HUES64 (cell line): ENCODE measurements at regions not wholly inside any gene's neighbourhood (a gene's known extent, or its start where the extent isn't known, plus 50 kb on each side); places are given as distances from the start of the nearest gene placed in this dataset.

Experiments
- H3K27ac ChIP-seq: 2 replicates; pipeline ENCODE4 v1.7.0; 2013; ENCODE audit warnings: low read depth, low read length, inconsistent platforms
- H3K27me3 ChIP-seq: 2 replicates; pipeline ENCODE4 v1.6.1; 2013; ENCODE audit warnings: mild to moderate bottlenecking, low read length; ENCODE audit not compliant: insufficient read depth
- H3K36me3 ChIP-seq: 2 replicates; pipeline ENCODE4 v1.6.1; 2013; ENCODE audit warnings: mild to moderate bottlenecking, low read length; ENCODE audit not compliant: insufficient read depth
- H3K4me1 ChIP-seq: 2 replicates; pipeline ENCODE4 v1.6.1; 2013; ENCODE audit warnings: mild to moderate bottlenecking, low read length, moderate library complexity; ENCODE audit not compliant: insufficient read depth
- H3K4me3 ChIP-seq: 2 replicates; pipeline ENCODE4 v1.5.1; 2013; ENCODE audit warnings: mild to moderate bottlenecking, low read length, moderate library complexity
- H3K9ac ChIP-seq: 2 replicates; pipeline ENCODE4 v1.6.1; 2013; ENCODE audit warnings: mild to moderate bottlenecking, low read depth, low read length
- H3K9me3 ChIP-seq: 2 replicates; pipeline ENCODE4 v1.6.1; 2013; ENCODE audit warnings: low read depth, low read length; ENCODE audit not compliant: insufficient read depth
- WGBS: fragments of 150-250, 120-280 bp; methylation state at CpG from one replicate; pipeline ENCODE4 v1.1.7; 2013; ENCODE audit warnings: missing lambda C conversion rate; 5-methylcytosine and 5-hydroxymethylcytosine counted together

GRCh38 chr9:86459599-86460155 lies 105.5 kb upstream of the TUT7 start:
- 92% methylated on average over 3 of the region's 5 CpGs for WGBS
- no peak overlapping the region for H3K27ac ChIP-seq
- H3K9ac ChIP-seq, result no peak overlapping the region
- no peaks in the 10 kb centered on the region for H3K9me3 ChIP-seq
- H3K4me1 ChIP-seq, result no peaks in the 10 kb centered on the region; the same call in 1 of the 2 replicates
- H3K27me3 ChIP-seq, result no peaks in the 10 kb centered on the region
- H3K4me3 ChIP-seq, result no peak overlapping the region
- H3K36me3 ChIP-seq, result no peaks in the 10 kb centered on the region

DNA sequence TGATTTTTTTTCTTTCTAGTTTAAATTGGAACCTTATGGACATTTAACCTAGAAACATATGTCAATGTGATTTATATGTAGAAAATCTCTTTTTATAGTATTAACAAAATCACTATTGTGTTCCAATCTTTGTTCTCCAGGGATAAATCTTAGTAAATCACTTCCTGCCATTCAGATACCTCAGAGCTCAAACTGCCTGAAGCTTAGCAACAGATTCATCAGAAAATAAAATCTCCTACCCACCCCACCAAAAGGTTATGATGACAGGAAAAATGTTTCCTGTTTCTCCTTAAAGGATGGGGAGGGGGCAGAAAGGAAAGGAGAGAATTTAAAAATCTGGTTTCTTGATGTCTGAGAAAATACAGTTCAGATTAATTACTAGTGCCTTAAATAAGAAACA lies 105.0 kb upstream of the TUT7 start:
- Histone ChIP-seq H3K27me3 (no peaks in the 10 kb centered on the region), H3K4me1 (no peaks in the 10 kb centered on the region; the same call in 1 of the 2 replicates), H3K27ac (no peak overlapping the region), H3K4me3 (no peak overlapping the region), H3K9ac (no peak overlapping the region), H3K36me3 (no peaks in the 10 kb centered on the region), H3K9me3 (no peaks in the 10 kb centered on the region)

DNA sequence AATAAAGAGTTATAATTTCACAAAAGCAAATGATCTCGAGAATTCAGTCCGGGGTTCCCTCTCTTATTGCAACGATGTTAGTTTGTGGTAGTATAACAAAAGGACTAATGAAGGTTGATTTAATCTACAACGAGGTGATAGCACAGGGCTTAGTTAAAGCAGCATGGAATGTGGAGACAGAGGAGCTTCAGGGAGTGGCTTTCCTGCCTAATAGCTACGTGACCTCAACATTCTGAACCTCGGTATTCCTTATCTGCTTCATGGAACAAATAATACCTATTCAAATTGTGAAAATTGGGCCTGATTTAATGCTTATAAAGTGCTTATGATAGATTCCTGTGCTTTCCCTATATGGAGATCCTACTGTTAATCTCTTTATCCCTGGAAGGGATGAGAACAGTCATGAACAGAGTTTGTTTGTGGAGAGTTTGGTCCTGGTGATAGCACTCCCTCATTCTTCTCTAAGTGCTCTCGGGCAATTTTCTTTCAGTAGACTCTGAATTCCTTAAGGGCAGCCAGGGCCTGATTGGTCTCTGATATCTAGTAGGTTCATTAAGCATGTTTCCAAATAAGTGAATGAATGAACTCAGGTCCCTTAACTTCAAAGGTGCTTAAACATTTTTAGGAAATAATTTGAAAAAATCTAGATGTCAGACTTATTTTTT lies 104.1 kb upstream of the TUT7 start:
- Histone ChIP-seq H3K9ac (no peak overlapping the region), H3K27ac (no peak overlapping the region), H3K9me3 (no peaks in the 10 kb centered on the region), H3K27me3 (no peaks in the 10 kb centered on the region), H3K4me1 (no peaks in the 10 kb centered on the region; the same call in 1 of the 2 replicates), H3K4me3 (no peak overlapping the region), H3K36me3 (no peaks in the 10 kb centered on the region)
- 85% methylated on average over 7 of the region's 7 CpGs for WGBS

DNA sequence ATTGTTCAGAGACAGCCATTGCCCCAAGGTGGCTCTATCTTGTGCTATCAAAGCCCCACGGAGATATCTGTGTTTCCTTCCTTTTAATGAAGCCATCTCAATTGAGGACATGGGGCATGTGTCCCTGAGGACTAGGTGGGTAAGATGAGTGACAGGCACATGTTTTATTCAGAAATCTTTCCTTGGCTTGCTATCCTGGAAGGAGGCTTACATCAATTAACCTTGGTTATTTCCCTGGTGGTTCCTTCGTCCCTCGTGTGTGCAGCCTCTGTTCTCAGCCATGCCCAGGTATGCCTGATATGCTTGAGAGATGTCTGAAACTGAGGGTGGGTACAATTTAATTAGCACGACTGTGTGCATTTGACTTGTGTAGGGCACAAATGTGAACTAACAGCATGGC lies 102.2 kb upstream of the TUT7 start:
- Histone ChIP-seq H3K4me1 (no peaks in the 10 kb centered on the region; the same call in 1 of the 2 replicates), H3K27ac (no peak overlapping the region), H3K9ac (no peak overlapping the region), H3K36me3 (no peaks in the 10 kb centered on the region), H3K27me3 (no peaks in the 10 kb centered on the region), H3K9me3 (no peaks in the 10 kb centered on the region), H3K4me3 (no peak overlapping the region)
- 95% methylated on average over 4 of the region's 4 CpGs for WGBS

GRCh38 chr9:86454701-86455615 lies 100.7 kb upstream of the TUT7 start:
- H3K9me3 ChIP-seq, result no peaks in the 10 kb centered on the region
- H3K36me3 ChIP-seq, result no peaks in the 10 kb centered on the region
- peak overlapping the region; percentile 29; the same call in 1 of the 2 replicates for H3K9ac ChIP-seq
- no peaks in the 10 kb centered on the region; the same call in 1 of the 2 replicates for H3K4me1 ChIP-seq
- H3K4me3 ChIP-seq, result no peak overlapping the region
- no peaks in the 10 kb centered on the region for H3K27me3 ChIP-seq
- WGBS, result 83% methylated on average over 7 of the region's 7 CpGs
- no peak overlapping the region for H3K27ac ChIP-seq

DNA sequence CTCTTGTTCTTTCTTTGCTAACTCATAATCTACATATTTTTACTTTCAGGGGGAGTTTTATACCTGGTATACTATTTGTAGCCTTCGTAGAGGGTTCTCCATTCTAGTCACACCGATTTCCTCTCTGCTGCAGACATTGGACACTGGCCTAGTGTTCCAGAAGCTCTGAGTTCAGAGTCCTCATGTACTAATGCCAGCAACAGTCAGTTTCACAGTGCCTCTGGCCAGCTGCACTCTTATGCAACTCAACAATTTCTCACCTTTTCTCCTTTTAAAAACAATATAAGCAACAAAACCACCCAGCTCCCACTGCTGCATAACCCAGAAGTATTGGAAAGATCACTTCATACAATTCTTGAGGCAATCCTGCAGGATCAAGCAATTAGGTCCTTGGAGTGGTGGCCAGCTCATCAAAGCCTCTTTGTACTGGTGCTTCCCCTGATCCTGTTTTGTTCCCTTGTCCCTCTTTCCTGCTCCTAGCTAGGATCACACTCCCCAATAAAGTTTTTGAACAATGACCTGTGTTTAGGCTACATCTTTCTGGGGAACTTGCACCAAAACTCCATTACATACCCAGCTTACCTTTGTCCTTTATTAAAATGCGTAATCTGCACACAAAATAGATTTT lies 98.1 kb upstream of the TUT7 start:
- H3K4me1 ChIP-seq, result no peaks in the 10 kb centered on the region; the same call in 1 of the 2 replicates
- H3K27ac ChIP-seq, result no peak overlapping the region
- no peaks in the 10 kb centered on the region for H3K27me3 ChIP-seq
- 62% methylated on average over 3 of the region's 3 CpGs for WGBS
- no peaks in the 10 kb centered on the region for H3K9me3 ChIP-seq
- no peak overlapping the region for H3K4me3 ChIP-seq
- H3K36me3 ChIP-seq, result no peaks in the 10 kb centered on the region
- H3K9ac ChIP-seq, result no peak overlapping the region

- Histone ChIP-seq H3K9ac (no peak overlapping the region), H3K36me3 (no peaks in the 10 kb centered on the region), H3K27ac (no peak overlapping the region), H3K4me1 (peaks cover under 1% of the 10 kb centered on the region; the same call in 1 of the 2 replicates), H3K27me3 (no peaks in the 10 kb centered on the region), H3K9me3 (no peaks in the 10 kb centered on the region), H3K4me3 (no peak overlapping the region)
- WGBS, result 92% methylated on average over 1 of the region's 2 CpGs
These were observed 95.0 kb upstream of the TUT7 start for GRCh38 chr9:86449246-86449645.

DNA sequence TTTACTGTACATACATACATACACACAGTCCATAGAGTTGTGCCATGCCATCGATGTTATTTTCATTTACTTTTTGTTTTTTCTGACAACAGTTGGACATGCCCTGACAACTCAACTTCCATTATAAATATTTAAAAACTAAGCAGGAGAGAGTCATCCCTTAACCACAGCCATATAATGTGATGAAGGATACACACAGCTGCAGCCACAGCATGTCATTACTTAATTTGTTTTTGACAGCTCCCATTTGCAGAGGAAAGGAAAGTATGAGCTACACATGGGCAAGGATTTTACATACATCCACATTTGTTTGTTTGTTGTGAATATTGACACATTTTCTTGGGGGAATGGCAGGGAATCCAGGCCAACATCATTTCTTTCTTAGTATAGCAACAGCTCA lies 91.5 kb upstream of the TUT7 start:
- Histone ChIP-seq H3K4me1 (peaks cover 6% of the 10 kb centered on the region), H3K27me3 (no peaks in the 10 kb centered on the region), H3K36me3 (no peaks in the 10 kb centered on the region), H3K4me3 (no peak overlapping the region), H3K27ac (no peak overlapping the region), H3K9ac (no peak overlapping the region), H3K9me3 (no peaks in the 10 kb centered on the region)
- WGBS, result 100% methylated on average over 1 of the region's 1 CpG

GRCh38 chr9:86443992-86444391 lies 89.8 kb upstream of the TUT7 start:
- no peak overlapping the region for H3K27ac ChIP-seq
- WGBS, result 70% methylated on average over 3 of the region's 3 CpGs
- no peak overlapping the region for H3K4me3 ChIP-seq
- no peaks in the 10 kb centered on the region for H3K9me3 ChIP-seq
- no peaks in the 10 kb centered on the region for H3K27me3 ChIP-seq
- no peak overlapping the region for H3K9ac ChIP-seq
- peaks cover 6% of the 10 kb centered on the region for H3K4me1 ChIP-seq
- no peaks in the 10 kb centered on the region for H3K36me3 ChIP-seq

DNA sequence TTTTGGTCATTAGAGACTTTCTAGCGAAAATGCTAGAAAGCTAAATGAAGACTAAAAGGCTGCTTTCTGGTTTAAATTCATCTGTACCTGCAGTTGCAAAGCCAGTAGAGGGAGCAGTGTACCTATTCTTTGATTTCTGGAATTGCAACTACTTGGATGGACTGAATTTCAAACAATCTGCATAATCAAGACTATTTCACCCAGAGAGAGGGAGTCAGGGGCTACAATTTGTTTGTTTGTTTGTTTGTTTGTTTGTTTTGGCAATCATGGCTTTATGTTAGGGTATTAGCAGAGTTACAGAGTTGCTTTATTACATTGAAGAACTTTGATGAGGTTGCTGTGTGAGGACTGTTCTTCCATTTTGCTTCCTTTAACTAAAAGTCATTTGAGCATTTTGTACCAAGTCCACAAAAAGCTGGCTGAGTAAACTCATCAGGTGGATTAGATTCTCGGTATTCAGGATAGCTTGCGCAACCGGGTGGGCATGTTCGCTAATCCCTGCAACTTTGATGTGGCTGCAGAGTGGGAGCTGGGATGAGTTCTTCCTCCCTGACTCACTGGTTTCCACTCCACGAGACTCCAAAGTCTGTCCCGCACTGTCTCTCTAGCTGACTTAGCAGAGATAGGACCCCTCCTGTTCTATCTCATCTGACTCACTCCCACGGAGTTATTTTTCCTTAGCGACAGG lies 80.0 kb upstream of the TUT7 start:
- Histone ChIP-seq H3K4me1 (peaks cover 6% of the 10 kb centered on the region), H3K4me3 (no peak overlapping the region), H3K9ac (no peak overlapping the region), H3K27ac (no peak overlapping the region), H3K36me3 (no peaks in the 10 kb centered on the region), H3K27me3 (no peaks in the 10 kb centered on the region), H3K9me3 (peaks cover 9% of the 10 kb centered on the region; the same call in 1 of the 2 replicates)
- 65% methylated on average over 9 of the region's 9 CpGs for WGBS
